SU-DHL-6 (cell line): ENCODE measurements at regions not wholly inside any gene's neighbourhood (a gene's known extent, or its start where the extent isn't known, plus 50 kb on each side); places are given as distances from the start of the nearest gene placed in this dataset.

Source experiments
- H2AFZ ChIP-seq: fragments of 200-600 bp; sonication (generic); 2 replicates; pipeline ENCODE4 v1.6.1; 2014; ENCODE audit warnings: low read depth, mild to moderate bottlenecking, moderate library complexity, mixed read lengths, antibody characterized with exemption, low read length; ENCODE audit not compliant: severe bottlenecking
- H3F3A ChIP-seq: fragments of 200-600 bp; shearing (Covaris generic); 2 replicates; pipeline ENCODE4 v1.6.0; 2016; ENCODE audit warnings: antibody characterized with exemption, mild to moderate bottlenecking; ENCODE audit not compliant: insufficient read depth
- H3K27ac ChIP-seq: fragments of 200-600 bp; sonication (generic); 2 replicates; pipeline ENCODE4 v1.5.1; 2016; ENCODE audit warnings: low read depth, mild to moderate bottlenecking, low read length, moderate library complexity, mixed read lengths
- H3K27me3 ChIP-seq: fragments of 200-600 bp; sonication (generic), shearing (Covaris generic); 2 replicates; pipeline ENCODE4 v1.6.0; 2014; ENCODE audit warnings: mild to moderate bottlenecking, low read length
- H3K36me3 ChIP-seq: fragments of 200-600 bp; sonication (generic); 2 replicates; pipeline ENCODE4 v1.6.1; 2014; ENCODE audit warnings: mild to moderate bottlenecking, low read length, mixed read lengths
- H3K4me2 ChIP-seq: fragments of 300-600, 200-600 bp; shearing (Covaris generic), sonication (generic); 2 replicates; pipeline ENCODE4 v1.6.0; 2014; ENCODE audit warnings: low read length, low read depth, mild to moderate bottlenecking; ENCODE audit not compliant: poor library complexity, severe bottlenecking
- H3K4me3 ChIP-seq: fragments of 200-600 bp; sonication (generic); 2 replicates; pipeline ENCODE4 v1.5.1; 2014; ENCODE audit warnings: antibody characterized with exemption, low read length, mild to moderate bottlenecking, mixed read lengths; ENCODE audit not compliant: insufficient read depth, poor library complexity, severe bottlenecking
- H3K79me2 ChIP-seq: fragments of 200-600 bp; sonication (generic); 2 replicates; pipeline ENCODE4 v1.6.1; 2014; ENCODE audit warnings: mild to moderate bottlenecking, low read length, moderate library complexity; ENCODE audit not compliant: insufficient read depth
- H3K9ac ChIP-seq: fragments of 200-600 bp; sonication (generic); 2 replicates; pipeline ENCODE4 v1.7.0; 2014; ENCODE audit warnings: mild to moderate bottlenecking, low read length
- H3K9me2 ChIP-seq: fragments of 200-600 bp; sonication (generic); replicated peaks from 2 replicates; pipeline ENCODE4 v1.6.1; 2014; ENCODE audit warnings: low read length; ENCODE audit not compliant: insufficient read depth
- H3K9me3 ChIP-seq: fragments of 200-600 bp; sonication (generic); 2 replicates; pipeline ENCODE4 v1.6.1; 2014; ENCODE audit warnings: low read length, mixed read lengths; ENCODE audit not compliant: insufficient read depth
- H4K20me1 ChIP-seq: fragments of 200-600 bp; sonication (generic); 2 replicates; pipeline ENCODE4 v1.6.1; 2014; ENCODE audit warnings: low read depth, mild to moderate bottlenecking, antibody characterized with exemption, low read length, moderate library complexity, mixed read lengths
- CTCF ChIP-seq: fragments of 200-600 bp; sonication (generic); IDR thresholded peaks from one replicate; pipeline ENCODE4 v1.5.1; 2017; ENCODE audit warnings: antibody characterized with exemption, mild to moderate bottlenecking, low read length, moderate library complexity; ENCODE audit not compliant: insufficient read depth, poor library complexity, severe bottlenecking
- EZH2phosphoT487 ChIP-seq: fragments of 200-600 bp; sonication (generic), shearing (Covaris generic); conservative IDR thresholded peaks from 2 replicates; pipeline ENCODE4 v1.6.1; 2018; ENCODE audit warnings: mild to moderate bottlenecking, antibody characterized with exemption, low read length, moderate library complexity, mixed read lengths

- H3K79me2 ChIP-seq = no peaks in the 10 kb centered on the region
- no peaks in the 10 kb centered on the region for H3K9me2 ChIP-seq
- H2AFZ ChIP-seq = no peak overlapping the region
- H3K27ac ChIP-seq = no peak overlapping the region
- H4K20me1 ChIP-seq = no peaks in the 10 kb centered on the region
- H3F3A ChIP-seq = no peaks in the 10 kb centered on the region
- no peak overlapping the region for H3K4me2 ChIP-seq
- H3K36me3 ChIP-seq = no peaks in the 10 kb centered on the region
- H3K4me3 ChIP-seq = no peak overlapping the region
- no peak overlapping the region for H3K9ac ChIP-seq
- H3K27me3 ChIP-seq = no peaks in the 10 kb centered on the region
- TF ChIP-seq CTCF = no peak
- no peak for TF ChIP-seq EZH2phosphoT487
- no peaks in the 10 kb centered on the region for H3K9me3 ChIP-seq
These were observed 197.4 kb upstream of the ZNF536 start for GRCh38 chr19:30174791-30175190.

DNA sequence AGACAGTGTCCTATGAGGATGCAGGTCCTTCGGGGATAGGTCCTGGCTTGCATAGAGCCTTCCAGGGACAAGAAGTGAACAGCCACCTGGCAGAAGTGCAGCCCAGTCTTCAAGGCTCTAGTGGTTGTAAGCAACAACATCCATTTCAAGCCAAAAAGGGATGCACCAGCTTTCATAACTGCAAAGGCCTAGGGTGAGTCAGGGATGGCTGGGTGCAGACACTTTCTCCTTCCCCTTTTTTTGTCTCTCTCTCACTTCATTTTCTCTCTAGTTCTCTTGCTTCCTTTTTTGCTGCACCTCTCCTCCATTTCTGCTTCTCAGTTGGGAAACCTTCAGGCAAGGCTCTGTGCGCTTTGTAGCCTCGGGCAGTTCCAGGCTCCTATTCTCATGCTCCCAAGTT, 196.2 kb upstream of the ZNF536 start:
- H3K36me3 ChIP-seq = no peaks in the 10 kb centered on the region
- H3K4me2 ChIP-seq = no peak overlapping the region
- no peaks in the 10 kb centered on the region for H3F3A ChIP-seq
- H3K27ac ChIP-seq = no peak overlapping the region
- no peak overlapping the region for H3K4me3 ChIP-seq
- H2AFZ ChIP-seq = no peak overlapping the region
- 0 out of 2 replicates have a peak, but pooled peaks cover 6% of the 10 kb centered on the region for H3K9me3 ChIP-seq
- no peak overlapping the region for H3K9ac ChIP-seq
- no peak for TF ChIP-seq CTCF
- no peak for TF ChIP-seq EZH2phosphoT487
- no peaks in the 10 kb centered on the region for H3K27me3 ChIP-seq
- H3K79me2 ChIP-seq = no peaks in the 10 kb centered on the region
- H3K9me2 ChIP-seq = no peaks in the 10 kb centered on the region
- no peaks in the 10 kb centered on the region for H4K20me1 ChIP-seq

DNA sequence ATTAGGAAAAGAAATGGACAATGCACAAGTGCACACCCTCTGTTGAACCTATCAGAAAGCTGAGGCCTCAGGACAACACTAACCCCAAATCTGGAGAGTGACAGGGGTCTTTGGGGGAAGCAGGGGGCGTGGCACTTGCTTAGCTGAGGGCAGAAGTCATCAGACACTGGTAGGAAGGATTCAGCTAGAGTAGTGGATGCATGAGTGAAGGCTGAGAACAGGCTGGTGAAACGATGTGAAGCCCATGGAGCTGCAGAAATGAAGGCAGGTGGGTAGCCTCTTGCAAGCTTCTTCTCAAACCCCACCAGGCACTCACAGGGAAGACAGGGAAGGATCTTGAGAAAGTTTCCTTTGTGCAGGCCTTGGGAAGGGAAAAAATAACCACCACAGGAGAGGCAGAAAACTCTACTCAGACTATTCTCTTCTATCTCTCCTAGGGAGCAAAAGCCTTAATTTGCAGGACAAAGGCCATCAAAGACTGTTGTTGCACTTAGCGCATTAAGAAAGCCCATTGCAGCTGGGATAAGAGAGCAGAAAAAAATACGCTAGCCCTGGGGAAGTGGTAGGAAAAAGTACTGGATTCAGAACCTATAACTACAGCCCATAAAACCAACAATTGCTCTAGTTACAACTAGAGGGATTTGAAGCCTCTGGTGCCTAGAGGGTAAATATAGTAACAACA, 193.3 kb upstream of the ZNF536 start:
- no peak overlapping the region for H2AFZ ChIP-seq
- no peaks in the 10 kb centered on the region for H3K27me3 ChIP-seq
- H3K4me2 ChIP-seq = no peak overlapping the region
- no peak overlapping the region for H3K4me3 ChIP-seq
- no peaks in the 10 kb centered on the region for H3K9me2 ChIP-seq
- no peaks in the 10 kb centered on the region for H3K36me3 ChIP-seq
- H3K79me2 ChIP-seq = no peaks in the 10 kb centered on the region
- TF ChIP-seq CTCF = no peak
- no peaks in the 10 kb centered on the region for H4K20me1 ChIP-seq
- peaks cover 15% of the 10 kb centered on the region; the same call in 1 of the 2 replicates for H3K9me3 ChIP-seq
- H3K27ac ChIP-seq = no peak overlapping the region
- H3F3A ChIP-seq = no peaks in the 10 kb centered on the region
- H3K9ac ChIP-seq = no peak overlapping the region
